IPS DF 19.7 (cell line): ENCODE measurements at regions not wholly inside any gene's neighbourhood (a gene's known extent, or its start where the extent isn't known, plus 50 kb on each side); places are given as distances from the start of the nearest gene placed in this dataset.
"Not testable (repeated sequence)": the region's sequence is repeated elsewhere in the genome, so short reads cannot be mapped to it uniquely, and the experiment has no call there.

ENCODE experiments used
- DNase-seq: peaks from one replicate; pipeline ENCODE4 v3.0.0-alpha.2; 2013; ENCODE audit warnings: low read depth, low spot score

GRCh38 chr2:67904566-67904965, 158.2 kb downstream of the C1D start:
- DNase-seq: no peak

DNA sequence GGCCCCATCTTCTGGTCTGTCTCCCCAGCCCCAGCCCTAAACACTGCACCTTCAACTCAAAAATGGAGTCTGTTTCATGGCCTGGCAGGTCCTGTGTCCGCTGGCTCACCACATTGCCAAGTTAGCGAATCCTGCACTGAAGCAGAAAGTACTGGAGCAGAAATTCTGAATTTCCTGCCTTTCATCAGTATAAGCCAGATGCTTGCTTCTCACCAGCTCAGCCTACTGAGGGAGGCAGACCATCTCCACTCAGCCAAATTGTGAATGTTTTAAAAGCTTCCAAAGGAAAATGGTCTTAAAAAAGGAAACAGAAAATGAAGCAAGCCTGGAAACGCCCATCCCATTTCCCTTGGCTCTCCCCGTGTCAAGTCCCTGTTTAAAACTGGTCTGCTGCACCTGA, 157.8 kb downstream of the C1D start:
- DNase-seq: no peak

DNA sequence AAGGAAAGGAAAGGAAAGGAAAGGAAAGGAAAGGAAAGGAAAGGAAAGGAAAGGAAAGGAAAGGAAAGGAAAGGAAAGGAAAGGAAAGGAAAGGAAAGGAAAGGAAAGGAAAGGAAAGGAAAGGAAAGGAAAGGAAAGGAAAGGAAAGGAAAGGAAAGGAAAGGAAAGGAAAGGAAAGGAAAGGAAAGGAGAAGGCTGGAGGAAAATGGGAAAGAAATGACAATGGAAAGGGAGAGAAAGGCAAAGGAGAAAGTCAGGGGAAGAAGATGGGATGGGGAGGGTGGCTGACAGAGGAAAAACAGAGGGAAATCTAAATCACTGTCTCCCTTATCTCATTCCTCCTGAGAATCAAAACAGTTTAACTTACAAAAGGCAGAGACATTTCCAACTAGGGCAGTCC, 156.3 kb downstream of the C1D start:
- DNase-seq: not testable (repeated sequence)

GRCh38 chr2:67917332-67918054, 145.3 kb downstream of the C1D start:
- no peak for DNase-seq

DNA sequence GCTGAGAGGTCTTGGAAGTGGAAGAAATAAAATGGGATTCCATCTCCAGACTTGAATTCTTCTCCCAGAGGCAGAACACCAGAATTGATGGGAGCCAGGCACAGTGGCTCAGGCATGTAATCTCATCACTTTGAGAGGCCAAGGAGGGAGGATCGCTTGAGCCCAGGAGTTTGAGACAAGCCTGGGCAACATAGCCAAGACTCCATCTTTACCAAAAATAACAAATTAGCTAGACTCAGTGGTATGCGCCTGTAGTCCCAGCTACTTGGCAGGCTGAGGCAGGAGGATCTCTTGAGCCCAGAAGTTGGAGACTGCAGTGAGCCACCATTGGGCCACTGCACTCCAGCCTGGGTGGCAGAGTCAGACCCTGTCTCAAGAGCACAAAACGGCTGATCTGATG, 144.3 kb downstream of the C1D start:
- DNase-seq: no peak

DNA sequence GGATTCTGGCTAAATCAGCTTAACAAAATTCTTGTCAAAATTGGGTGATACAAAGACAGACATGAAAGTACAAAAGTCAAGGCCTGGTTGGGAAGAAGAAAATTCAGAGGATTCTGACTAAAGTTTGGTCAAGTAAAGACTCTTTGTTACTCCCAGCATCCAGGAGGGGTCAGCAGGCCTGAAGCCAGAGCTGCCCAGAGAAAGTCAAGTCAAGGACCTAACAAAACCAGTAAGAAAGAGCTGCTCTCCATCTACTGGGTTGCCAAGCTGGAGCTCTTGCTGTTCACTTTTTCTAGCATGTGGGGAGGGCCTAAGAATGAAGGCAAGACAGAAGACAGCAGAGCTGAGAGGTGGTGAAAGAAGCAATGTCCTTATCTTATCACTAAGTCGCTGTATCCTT, 143.3 kb downstream of the C1D start:
- no peak for DNase-seq

DNA sequence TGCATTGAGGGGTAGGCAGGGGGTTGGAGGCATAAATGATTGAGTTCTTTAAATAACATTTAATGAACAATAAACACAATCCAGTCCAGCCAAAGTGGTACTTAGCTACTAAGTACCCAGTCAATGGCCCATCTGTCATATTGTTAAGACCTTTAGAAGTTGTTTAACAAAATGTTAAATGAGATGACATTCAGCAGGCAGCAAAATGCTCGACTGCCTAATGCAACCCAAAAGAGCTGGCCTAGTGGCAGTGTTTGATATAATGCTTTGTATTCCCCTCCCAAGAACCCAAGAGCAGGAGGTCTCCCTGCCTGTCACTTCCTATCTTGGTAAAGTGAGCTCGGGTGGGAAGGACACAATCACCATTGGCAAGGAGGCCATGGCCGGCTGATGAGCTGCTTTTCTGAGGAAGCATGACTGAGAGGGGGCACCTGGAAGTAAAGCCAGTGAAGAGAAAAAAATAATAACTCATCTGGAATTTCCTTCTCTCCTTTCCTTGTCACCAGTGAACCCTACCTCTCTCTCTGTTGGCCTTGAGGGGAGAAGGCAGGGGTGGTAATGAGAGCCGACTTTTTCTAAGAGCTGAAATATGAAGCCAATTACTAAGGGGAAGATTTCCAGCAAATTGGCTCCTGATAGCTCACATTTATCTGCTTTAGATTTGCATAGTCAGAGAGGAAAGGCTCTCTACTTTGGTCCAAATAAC, 140.6 kb downstream of the C1D start:
- no peak for DNase-seq

GRCh38 chr2:67923696-67924095, 139.1 kb downstream of the C1D start:
- DNase-seq: no peak

GRCh38 chr2:67927501-67927900, 135.3 kb downstream of the C1D start:
- DNase-seq: no peak

DNA sequence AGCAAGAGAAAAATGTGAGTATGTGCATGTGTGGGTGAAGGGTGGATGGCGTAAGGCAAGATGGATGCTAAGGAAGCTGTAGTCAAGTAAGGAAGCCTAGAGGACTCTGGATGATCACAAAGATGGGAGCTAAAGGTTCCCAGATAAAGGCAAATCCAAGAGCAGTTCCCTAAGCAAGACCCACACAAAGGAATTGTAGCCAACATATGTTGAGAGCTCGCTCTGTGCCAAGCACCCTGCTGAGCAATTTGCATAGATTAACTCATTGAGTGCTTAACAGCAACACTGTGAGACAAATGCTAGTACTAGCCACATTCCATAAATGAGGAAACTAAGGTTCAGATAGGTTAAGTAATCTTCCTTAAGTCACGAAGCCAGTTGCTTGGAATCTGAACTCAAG, 132.6 kb downstream of the C1D start:
- peak; percentile 87 for DNase-seq

- DNase-seq: no peak
Measured at GRCh38 chr2:67936969-67937368, 125.8 kb downstream of the C1D start.

DNA sequence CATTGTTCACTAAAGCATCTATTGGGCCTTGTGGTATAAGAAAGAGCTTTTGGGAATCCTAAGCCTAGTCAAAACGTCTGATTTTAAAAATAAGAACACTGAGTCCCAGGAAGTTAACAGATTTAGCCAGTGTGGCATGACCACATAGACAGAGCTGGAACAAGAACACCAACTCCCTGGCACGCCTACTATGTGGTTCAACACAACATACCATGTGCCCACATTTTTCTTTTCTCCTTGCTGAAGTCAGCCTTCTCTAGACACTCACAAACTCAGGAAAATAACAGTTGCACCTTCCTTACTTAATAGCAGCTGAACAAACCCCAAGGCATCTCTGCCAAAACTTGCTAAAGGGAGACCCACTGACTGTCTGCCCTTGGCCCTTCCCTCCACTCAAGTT, 124.8 kb downstream of the C1D start:
- DNase-seq: no peak

GRCh38 chr2:67945056-67945455, 117.7 kb downstream of the C1D start:
- no peak for DNase-seq

- DNase-seq: no peak
Measured at GRCh38 chr2:67945940-67946339, 116.9 kb downstream of the C1D start.

- DNase-seq: no peak
Measured at GRCh38 chr2:67948057-67948456, 114.7 kb downstream of the C1D start.

- no peak for DNase-seq
Measured at GRCh38 chr2:67948506-67948905, 114.3 kb downstream of the C1D start.

DNA sequence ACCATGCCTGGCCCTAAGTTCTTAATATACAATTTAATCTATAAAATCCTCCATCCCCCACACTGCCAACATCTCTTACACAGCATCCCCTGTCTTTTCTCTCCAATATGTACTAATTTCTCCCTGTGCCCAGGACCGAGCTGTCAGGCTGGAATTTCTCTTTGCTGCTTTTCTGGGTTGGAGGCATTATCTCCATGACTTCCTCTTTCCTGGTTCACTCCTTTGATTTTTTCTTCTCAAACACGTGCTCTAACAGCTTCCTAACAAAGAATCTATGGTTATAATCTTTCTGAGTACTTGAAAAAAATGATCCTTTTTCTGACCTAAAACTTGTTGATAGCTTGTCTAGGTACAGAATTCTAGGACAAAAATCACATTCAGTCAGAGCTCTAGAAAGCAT, 112.8 kb downstream of the C1D start:
- DNase-seq: no peak

GRCh38 chr2:67950919-67951318, 111.9 kb downstream of the C1D start:
- no peak for DNase-seq

DNA sequence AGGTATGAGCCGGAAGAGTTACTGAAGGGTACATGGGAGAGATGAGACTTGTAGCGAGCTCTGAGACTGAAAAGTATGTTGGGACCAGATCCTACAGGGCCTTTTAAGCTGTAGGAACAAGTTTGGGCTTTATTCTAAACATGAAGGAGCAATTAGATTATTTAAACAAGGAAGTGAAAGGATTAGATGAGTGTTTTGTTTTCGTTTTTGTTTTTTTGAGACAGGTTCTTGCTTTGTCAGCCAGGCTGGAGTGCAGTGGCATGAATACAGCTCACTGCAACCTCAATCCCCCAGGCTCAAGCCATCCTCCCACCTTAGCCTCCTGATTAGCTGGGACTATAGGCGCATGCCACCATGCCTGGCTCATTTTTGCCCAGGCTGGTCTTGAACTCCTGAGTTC, 110.7 kb downstream of the C1D start:
- no peak for DNase-seq

DNA sequence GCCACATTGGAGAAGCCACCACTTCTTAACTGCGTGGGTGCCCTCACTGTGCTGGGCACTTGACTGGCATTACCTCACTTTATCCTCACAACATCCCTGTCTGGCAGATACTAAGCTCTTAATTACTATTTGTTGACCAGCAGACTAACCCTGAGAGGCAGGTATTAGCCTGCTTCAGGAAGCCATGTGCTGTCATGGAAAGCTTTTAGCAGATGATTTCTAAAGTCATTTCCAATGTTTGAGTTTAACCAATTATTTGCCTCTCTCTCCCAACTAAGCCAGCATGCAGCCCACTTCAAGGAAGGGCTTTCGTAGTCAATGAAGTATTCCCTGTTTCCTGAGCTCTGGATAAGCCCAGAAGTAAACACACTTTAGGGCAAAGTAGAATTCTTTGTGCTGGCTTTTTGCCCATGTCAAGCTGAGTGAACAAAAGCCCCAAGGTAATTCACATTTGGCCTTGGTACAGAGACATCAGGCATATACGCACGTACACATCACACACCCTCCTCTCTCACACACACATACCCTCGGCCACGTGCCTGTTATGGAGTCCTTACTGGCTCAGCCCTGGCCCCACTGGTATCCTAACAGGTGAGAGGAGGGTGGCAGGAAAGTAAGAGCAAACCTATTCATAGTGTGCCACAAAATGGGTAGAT, 108.6 kb downstream of the C1D start:
- no peak for DNase-seq

DNA sequence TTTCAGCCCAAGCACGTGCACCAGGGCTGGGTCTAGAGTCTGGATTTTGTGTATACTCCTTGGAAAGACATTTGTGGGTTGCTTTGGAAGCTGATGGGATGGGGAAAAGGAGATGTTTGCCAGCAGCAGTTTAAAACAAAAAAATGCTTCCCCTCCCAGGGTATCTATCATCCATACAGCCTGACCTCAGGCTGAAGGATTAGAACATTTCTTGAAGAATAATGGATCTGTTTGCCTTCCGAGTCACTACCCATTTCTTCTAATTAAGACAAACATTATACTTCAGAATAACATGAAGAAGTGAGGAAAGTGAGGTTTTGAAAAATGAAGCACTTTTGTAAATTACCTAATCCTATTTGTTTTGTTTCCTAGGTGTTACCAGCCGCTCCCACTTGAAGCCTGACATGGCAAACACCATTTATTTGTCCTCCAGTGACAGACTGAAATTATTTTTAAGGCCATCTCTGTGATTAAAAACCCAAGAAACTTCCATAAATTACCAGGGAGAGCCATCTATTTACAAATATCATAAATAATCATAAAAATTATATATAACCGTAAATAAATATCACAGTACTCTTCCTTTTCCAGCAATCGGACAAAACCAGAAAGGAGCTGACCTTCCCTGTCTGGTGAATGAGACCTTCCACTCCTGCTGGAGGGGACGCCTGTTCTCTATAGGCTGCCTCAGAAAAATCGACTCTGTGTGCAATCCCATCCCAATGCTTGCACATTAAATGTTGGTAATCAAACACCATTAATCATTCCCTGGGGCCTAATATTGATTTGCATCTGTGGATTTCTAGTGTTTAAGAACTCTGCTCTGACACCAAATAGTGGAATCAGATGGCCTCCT, 106.8 kb downstream of the C1D start:
- no peak for DNase-seq

GRCh38 chr2:67965246-67965645, 97.6 kb downstream of the C1D start:
- no peak for DNase-seq
